Astrocyte (in vitro differentiated cells and primary cell): ENCODE measurements at regions not wholly inside any gene's neighbourhood (a gene's known extent, or its start where the extent isn't known, plus 50 kb on each side); places are given as distances from the start of the nearest gene placed in this dataset.

ENCODE experiments used
- DNase-seq: peaks from one replicate; pipeline ENCODE4 v3.0.0-alpha.2; 2010; ENCODE audit warnings: low read depth
- FAIRE-seq: peaks from 2 replicates; lab custom pipeline; 2011; peaks lifted over from hg19 to GRCh38; lab: Jason Lieb, UNC
- H2AFZ ChIP-seq: 2 replicates; pipeline ENCODE4 v1.6.0; 2012; ENCODE audit warnings: low read depth, low read length, inconsistent platforms
- H3K27ac ChIP-seq: 2 replicates; pipeline ENCODE4 v1.5.1; 2011; ENCODE audit warnings: low read depth, low read length, inconsistent platforms
- H3K27me3 ChIP-seq: 2 replicates; pipeline ENCODE4 v1.6.0; 2011; ENCODE audit warnings: low read length, inconsistent platforms; ENCODE audit not compliant: insufficient read depth
- H3K36me3 ChIP-seq: 2 replicates; pipeline ENCODE4 v1.5.1; 2011; ENCODE audit warnings: low read length, inconsistent platforms; ENCODE audit not compliant: insufficient read depth
- H3K4me1 ChIP-seq: 2 replicates; pipeline ENCODE4 v1.5.1; 2011; ENCODE audit warnings: low read length, inconsistent platforms; ENCODE audit not compliant: insufficient read depth
- H3K4me2 ChIP-seq: 2 replicates; pipeline ENCODE4 v1.6.0; 2012; ENCODE audit warnings: low read length, inconsistent platforms
- H3K4me3 ChIP-seq: 2 replicates; pipeline ENCODE4 v1.5.1; 2011; ENCODE audit warnings: low read depth, mild to moderate bottlenecking, low read length, inconsistent platforms; ENCODE audit not compliant: insufficient read depth
- H3K79me2 ChIP-seq: 2 replicates; pipeline ENCODE4 v1.6.0; 2012; ENCODE audit warnings: mild to moderate bottlenecking, low read length, inconsistent platforms; ENCODE audit not compliant: insufficient read depth
- H3K9ac ChIP-seq: 2 replicates; pipeline ENCODE4 v1.6.0; 2012; ENCODE audit warnings: mild to moderate bottlenecking, low read length, inconsistent platforms
- H3K9me3 ChIP-seq: 2 replicates; pipeline ENCODE4 v1.5.1; 2012; ENCODE audit warnings: low read depth, mild to moderate bottlenecking, low read length, inconsistent platforms; ENCODE audit not compliant: insufficient read depth
- H4K20me1 ChIP-seq: 2 replicates; pipeline ENCODE4 v1.6.0; 2012; ENCODE audit warnings: low read length, inconsistent platforms; ENCODE audit not compliant: insufficient read depth
- H3K27ac Mint-ChIP-seq: one replicate; pipeline ENCODE4 v1.8.0; 2021; ENCODE audit warnings: mild to moderate bottlenecking, mixed read lengths; ENCODE audit not compliant: unreplicated experiment
- H3K27me3 Mint-ChIP-seq: one replicate; pipeline ENCODE4 v1.8.0; 2021; ENCODE audit warnings: low read depth, mixed read lengths; ENCODE audit not compliant: unreplicated experiment
- H3K36me3 Mint-ChIP-seq: one replicate; pipeline ENCODE4 v1.8.0; 2021; ENCODE audit warnings: low read depth, mixed read lengths; ENCODE audit not compliant: unreplicated experiment
- H3K4me1 Mint-ChIP-seq: one replicate; pipeline ENCODE4 v1.8.0; 2021; ENCODE audit warnings: low read depth, mixed read lengths; ENCODE audit not compliant: unreplicated experiment
- H3K4me3 Mint-ChIP-seq: one replicate; pipeline ENCODE4 v1.8.0; 2021; ENCODE audit warnings: mild to moderate bottlenecking, moderate library complexity, mixed read lengths; ENCODE audit not compliant: unreplicated experiment
- H3K9me3 Mint-ChIP-seq: one replicate; pipeline ENCODE4 v1.8.0; 2021; ENCODE audit warnings: mild to moderate bottlenecking, mixed read lengths; ENCODE audit not compliant: unreplicated experiment
- CTCF ChIP-seq: IDR thresholded peaks from 2 replicates; pipeline ENCODE4 v1.5.1; 2011; ENCODE audit warnings: low read depth, mild to moderate bottlenecking, inconsistent platforms, low read length, moderate library complexity; ENCODE audit not compliant: insufficient read depth
- EZH2 ChIP-seq: IDR thresholded peaks from 2 replicates; pipeline ENCODE4 v1.6.1; 2012; ENCODE audit warnings: mild to moderate bottlenecking, low read length, inconsistent platforms; ENCODE audit not compliant: insufficient read depth

DNA sequence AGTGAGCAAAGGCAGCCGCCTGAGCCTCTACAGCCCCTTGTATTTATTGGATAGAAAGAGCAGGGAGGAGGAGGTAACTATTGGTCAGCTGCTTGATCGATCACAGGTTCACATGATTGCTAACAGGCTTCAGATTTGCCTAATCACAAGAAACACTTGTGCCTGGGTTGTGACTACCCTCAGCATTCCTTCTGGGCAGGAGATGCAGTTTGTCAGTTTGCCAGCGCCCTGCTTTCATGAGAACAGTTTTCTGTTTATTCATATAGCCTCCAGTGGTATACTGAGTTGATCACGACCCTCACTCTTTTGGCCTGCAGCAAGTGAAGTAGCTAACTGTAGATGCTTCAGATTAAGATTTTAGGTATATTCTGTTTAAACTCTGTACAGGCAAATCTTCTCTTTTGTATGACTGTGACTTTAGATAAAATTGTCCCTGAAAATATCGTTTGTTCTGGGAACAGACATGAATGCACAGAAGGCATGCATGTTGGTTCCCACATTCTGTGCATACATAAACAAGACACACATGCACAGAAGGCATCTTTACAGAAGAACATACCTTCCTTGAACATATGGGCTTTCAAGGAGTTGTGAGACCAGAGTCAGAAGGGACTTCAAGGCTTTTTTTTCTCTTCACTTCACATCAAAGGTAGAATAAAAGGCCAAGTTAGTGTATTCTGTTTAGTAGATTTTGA is 422.4 kb upstream of the STEAP1 start:
- Mint-ChIP-seq H3K27ac (no peak overlapping the region), H3K9me3 (no peaks in the 10 kb centered on the region), H3K4me3 (no peak overlapping the region), H3K4me1 (no peaks in the 10 kb centered on the region), H3K27me3 (no peaks in the 10 kb centered on the region), H3K36me3 (no peaks in the 10 kb centered on the region)
- Histone ChIP-seq H3K9ac (no peak overlapping the region), H3K27me3 (no peaks in the 10 kb centered on the region), H3K9me3 (no peaks in the 10 kb centered on the region), H3K36me3 (no peaks in the 10 kb centered on the region), H3K4me1 (no peaks in the 10 kb centered on the region), H3K4me2 (no peak overlapping the region), H3K27ac (no peak overlapping the region), H2AFZ (no peak overlapping the region), H4K20me1 (no peaks in the 10 kb centered on the region), H3K4me3 (no peak overlapping the region), H3K79me2 (no peaks in the 10 kb centered on the region)
- DNase-seq, result no peak
- TF ChIP-seq EZH2 (no peak), CTCF (no peak)
- no peak for FAIRE-seq

GRCh38 chr7:89738549-89738948 is 415.7 kb upstream of the STEAP1 start:
- no peak overlapping the region for H3K27ac Mint-ChIP-seq

More at GRCh38 chr7:89738549-89738948, 415.7 kb upstream of the STEAP1 start:
- H3K27me3 ChIP-seq, result no peaks in the 10 kb centered on the region
- H3K9ac ChIP-seq, result no peak overlapping the region
- H3K9me3 ChIP-seq, result no peaks in the 10 kb centered on the region
- Mint-ChIP-seq H3K4me1 (no peaks in the 10 kb centered on the region), H3K36me3 (no peaks in the 10 kb centered on the region), H3K4me3 (no peak overlapping the region), H3K9me3 (no peaks in the 10 kb centered on the region), H3K27me3 (no peaks in the 10 kb centered on the region)
- H3K36me3 ChIP-seq, result no peaks in the 10 kb centered on the region
- no peak for DNase-seq
- no peak overlapping the region for H3K4me3 ChIP-seq
- no peaks in the 10 kb centered on the region for H3K79me2 ChIP-seq
- TF ChIP-seq CTCF (no peak), EZH2 (no peak)
- FAIRE-seq, result no peak
- no peak overlapping the region for H2AFZ ChIP-seq
- H4K20me1 ChIP-seq, result no peaks in the 10 kb centered on the region
- H3K27ac ChIP-seq, result no peak overlapping the region
- H3K4me1 ChIP-seq, result no peaks in the 10 kb centered on the region
- no peak overlapping the region for H3K4me2 ChIP-seq
